ENCODE measurements at regions not wholly inside any gene's neighbourhood (a gene's known extent, or its start where the extent isn't known, plus 50 kb on each side); places are given as distances from the start of the nearest gene placed in this dataset.

- no peak overlapping the region for H3K27ac ChIP-seq
- no peak for TF ChIP-seq CTCF (conservative IDR thresholded peaks at IDR 0.05)
Measured at GRCh38 chr20:40361916-40362315, 327.1 kb downstream of the MAFB start.

GRCh38 chr20:40359131-40359912 lies 329.7 kb downstream of the MAFB start:
- H3K27ac ChIP-seq, result peak overlapping the region; percentile 91

GRCh38 chr20:40354880-40355279 lies 334.2 kb downstream of the MAFB start:
- TF ChIP-seq CTCF (conservative IDR thresholded peaks at IDR 0.05), result no peak
- H3K27ac ChIP-seq, result peak overlapping the region; percentile 74

More at GRCh38 chr20:40359131-40359912, 329.7 kb downstream of the MAFB start:
- TF ChIP-seq CTCF (conservative IDR thresholded peaks at IDR 0.05), result no peak

GRCh38 chr20:40343390-40343789 lies 345.6 kb downstream of the MAFB start:
- no peak for TF ChIP-seq CTCF (conservative IDR thresholded peaks at IDR 0.05)
- H3K27ac ChIP-seq, result no peak overlapping the region

GRCh38 chr20:40341561-40341960 lies 347.5 kb downstream of the MAFB start:
- TF ChIP-seq CTCF (conservative IDR thresholded peaks at IDR 0.05), result no peak
- no peak overlapping the region for H3K27ac ChIP-seq

GRCh38 chr20:40339661-40340449 lies 349.2 kb downstream of the MAFB start:
- no peak for TF ChIP-seq CTCF (conservative IDR thresholded peaks at IDR 0.05)
- H3K27ac ChIP-seq, result no peak overlapping the region

GRCh38 chr20:40336533-40336932 lies 352.5 kb downstream of the MAFB start:
- TF ChIP-seq CTCF (conservative IDR thresholded peaks at IDR 0.05), result no peak
- H3K27ac ChIP-seq, result no peak overlapping the region

Data from VCaP (cell line).